ENCODE measurements at regions not wholly inside any gene's neighbourhood (a gene's known extent, or its start where the extent isn't known, plus 50 kb on each side); places are given as distances from the start of the nearest gene placed in this dataset.
"Not testable (repeated sequence)": the region's sequence is repeated elsewhere in the genome, so short reads cannot be mapped to it uniquely, and the experiment has no call there.

DNA sequence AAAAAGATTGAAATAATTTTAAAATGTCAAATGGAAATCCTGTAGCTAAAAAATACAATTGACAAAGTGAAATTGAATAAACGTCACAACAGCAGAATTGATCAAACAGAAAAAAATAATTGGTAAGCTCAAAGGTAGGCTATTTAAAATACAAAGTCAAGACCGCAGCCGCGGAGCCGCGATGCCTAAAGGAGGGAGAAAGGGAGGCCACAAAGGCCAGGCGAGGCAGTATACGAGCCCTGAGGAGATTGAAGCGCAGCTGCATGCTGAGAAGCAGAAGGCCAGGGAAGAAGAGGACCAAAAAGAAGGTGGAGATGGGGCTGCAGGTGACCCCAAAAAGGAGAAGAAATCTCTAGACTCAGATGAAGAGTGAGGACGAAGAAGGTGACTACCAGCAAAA, 1068.5 kb upstream of the COX7C start:
- no peak for DNase-seq

DNA sequence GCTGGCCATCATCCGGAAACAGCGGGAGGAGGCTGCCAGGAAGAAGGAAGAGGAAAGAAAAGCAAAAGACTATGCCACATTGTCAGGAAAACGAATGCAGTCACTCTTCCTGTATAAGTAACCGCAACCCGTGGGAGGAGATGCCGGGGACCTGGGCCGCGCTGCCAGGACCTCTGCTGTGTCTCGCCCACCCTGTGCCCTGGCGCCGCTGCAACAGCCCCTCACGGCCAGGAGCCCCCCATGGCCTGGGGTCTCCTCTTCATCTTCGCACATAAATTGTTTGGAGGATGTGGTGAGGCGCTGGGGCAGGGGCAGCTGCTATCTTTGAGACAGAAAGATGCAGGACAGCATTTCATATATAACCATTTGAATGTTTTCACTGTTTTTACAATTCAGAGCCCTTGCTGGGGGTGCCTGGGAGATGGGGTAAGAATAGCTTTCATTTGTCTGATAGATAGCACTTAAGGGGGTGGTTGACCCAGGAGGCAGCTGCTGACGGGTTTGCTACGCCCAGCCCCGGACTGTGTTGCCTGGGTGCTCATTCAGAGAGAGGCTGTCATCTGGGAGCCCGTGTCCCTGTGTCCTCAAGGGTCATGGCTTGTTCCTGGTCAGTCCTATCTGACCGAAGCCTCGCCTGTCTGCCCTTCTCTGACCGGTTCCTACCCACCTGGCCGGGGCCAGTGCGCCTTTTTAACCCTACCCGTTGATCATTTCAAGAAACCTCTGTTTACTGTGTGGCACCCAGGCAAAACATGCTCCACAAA, 1067.7 kb upstream of the COX7C start:
- no peak for DNase-seq

DNA sequence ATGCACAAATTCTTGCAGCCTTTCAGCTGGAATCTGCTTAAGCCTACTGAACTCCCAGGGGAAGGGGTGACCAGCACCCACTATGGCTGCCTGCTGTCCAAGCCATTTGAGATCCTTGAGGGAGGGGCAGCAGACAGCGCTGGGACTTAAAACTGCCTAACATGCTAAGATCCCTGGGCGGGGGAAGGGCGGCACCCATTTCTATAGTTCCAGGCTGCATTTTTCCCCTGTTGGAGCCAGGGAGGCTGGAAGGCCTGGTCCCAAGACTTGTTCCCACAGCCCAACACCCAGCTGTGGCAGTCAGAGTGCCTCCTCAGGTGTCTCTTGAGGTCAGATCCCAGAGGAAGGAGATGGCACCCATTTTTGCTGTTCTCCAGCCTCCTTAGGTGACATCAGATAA, 1061.3 kb upstream of the COX7C start:
- DNase-seq = no peak

DNA sequence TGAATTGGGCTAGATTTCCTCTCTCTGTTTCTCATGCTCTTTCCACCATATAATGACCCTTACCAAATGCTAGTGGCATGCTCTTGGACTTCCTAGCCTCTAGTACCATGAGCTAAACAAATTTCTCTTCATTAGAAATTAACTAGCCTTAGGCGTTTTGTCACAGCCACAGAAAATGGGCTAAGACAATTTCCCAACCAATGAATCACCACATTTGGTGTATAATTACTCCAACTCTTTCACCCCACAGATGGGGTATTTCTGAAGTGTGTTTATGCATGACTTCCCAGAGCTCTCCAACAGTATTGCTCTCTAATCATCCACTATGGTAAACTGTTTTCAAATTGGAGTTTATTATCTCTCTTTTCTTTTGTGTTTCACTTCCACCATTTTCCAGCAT, 1041.1 kb upstream of the COX7C start:
- DNase-seq = no peak

DNA sequence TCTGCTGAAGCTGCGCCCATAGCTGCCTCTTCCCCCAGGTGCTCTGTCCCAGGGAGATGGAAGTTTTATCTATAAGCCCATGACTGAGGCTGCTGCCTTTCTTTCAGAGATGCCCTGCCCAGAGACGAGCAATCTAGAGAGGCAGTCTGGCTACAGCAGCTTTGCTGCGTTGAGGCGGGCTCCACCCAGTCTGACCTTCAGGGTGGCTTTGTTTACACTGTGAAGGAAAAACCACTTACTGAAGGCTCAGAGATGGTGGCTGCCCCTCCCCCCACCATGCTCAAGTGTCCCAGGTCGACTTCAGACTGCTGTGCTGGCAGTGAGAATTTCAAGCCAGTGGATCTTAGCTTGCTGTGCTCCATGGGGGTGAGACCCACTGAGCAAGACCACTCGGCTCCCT, 1029.9 kb upstream of the COX7C start:
- not testable (repeated sequence) for DNase-seq

- not testable (repeated sequence) for DNase-seq
These were observed 1029.5 kb upstream of the COX7C start for GRCh38 chr5:85588268-85588667.

DNA sequence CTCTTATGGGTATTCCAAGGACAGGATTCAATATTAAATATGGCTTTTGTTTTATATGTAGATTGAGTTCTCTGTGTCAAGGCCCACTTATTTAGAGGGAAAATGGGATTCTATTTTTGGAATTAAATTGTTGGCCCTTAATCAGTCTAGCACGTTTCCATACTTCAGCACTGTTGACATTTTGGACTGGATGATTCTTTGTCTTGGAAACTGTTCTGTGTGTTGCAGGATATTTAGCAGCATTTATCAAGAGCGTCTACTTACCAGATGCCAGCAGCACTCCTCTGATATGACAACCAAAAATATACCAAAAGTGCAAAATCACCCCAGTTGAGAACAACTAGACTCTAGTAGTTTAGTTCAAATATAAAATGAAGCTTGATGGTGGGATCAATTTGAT, 1027.0 kb upstream of the COX7C start:
- DNase-seq = no peak

- no peak for DNase-seq
These were observed 1026.4 kb upstream of the COX7C start for GRCh38 chr5:85591311-85591710.

DNA sequence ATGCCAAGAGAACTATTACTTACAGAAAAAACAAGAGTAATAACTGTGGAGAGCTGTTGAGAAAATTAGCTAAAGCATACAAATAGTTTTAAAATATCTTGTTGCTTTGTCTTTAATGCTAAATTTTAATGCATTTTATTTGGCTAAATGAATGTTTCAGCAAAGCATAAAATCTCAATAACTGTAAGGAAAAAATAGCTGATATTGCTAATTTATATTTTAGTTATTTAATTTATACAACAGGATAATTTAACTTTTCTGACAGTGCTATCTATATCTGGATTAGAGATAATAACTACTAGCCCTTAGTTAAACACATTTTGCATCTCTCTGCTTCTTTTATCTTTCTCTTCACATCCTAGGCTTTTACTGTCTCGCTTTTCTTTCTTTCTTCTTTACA, 1014.9 kb upstream of the COX7C start:
- no peak for DNase-seq

DNA sequence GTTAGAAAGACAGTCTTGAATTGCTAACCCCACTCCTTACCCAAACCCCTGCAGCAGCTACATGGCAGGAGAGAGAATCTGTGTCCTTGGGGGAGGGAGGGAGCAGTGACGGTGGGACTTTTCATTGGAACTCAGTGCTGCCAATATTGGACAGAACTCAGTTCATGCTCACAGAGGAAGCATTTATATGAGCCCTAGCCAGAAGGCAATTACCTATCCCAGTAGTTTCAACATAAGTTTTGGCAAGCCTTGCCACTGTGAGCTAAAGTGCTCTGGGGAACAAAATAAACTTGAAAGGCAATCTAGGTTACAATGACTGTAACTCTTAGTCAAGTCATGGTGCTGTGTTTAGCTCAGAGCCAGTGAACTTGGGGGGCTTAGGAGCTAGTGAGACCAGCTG, 1013.4 kb upstream of the COX7C start:
- DNase-seq = no peak

DNA sequence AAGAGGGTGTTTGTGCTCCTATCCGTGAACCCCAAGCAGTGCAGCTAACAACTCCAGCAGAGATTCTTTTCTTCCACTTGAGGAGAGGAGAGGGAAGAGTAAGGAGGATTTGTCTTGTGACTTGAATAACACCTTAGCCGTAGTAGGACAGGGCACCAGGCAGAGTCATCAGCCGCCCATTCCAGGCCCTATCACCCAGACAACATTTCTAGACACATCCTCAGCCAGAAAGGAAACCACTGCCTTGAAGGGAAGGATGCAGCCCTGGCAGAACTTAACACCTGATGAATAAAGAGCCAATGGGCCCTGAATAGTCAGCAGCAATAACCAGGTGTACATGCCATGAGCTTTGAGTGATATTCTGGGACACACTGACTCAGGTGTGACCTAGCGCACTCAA, 1013.0 kb upstream of the COX7C start:
- no peak for DNase-seq

DNA sequence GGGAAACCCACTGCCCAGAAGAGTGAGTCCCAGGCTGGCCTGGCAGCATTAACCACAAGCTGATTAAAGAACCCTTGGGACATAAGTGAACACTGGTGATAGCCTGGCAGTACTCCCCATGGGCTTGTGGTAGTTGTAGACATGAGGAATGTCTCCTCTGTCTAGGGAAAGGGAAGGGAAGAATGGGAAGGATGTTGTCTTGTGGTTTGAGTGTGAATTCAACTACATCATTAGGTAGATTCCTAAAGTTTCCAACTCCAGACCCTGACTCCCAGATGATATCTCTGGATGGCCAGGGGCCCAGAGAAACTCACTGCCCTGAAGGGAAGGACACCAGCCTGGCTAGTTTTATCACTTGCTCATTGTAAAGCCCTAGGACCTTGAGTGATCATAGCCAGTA, 1012.4 kb upstream of the COX7C start:
- DNase-seq = no peak

- DNase-seq = no peak
These were observed 1003.3 kb upstream of the COX7C start for GRCh38 chr5:85614489-85614888.

GRCh38 chr5:85621668-85622067, 996.1 kb upstream of the COX7C start:
- DNase-seq = no peak

DNA sequence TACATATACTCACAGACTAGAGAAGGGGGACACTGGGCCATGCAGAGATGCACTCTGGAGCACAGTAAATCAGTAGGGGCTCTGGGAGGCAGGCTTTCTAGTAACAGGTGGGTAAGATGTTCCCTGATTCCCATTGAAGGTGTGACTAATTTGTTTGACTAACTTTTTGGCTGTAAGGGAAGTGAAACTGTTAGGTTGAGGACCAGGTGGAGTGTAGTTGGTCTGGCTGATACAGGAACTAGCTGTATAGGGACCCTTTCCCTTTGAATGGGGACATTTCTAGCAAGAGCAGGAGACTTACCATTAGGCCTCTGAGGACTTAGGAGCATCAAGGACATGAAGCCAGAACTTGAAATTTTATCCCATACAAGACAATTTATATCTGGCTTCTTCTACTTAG, 989.6 kb upstream of the COX7C start:
- no peak for DNase-seq

DNA sequence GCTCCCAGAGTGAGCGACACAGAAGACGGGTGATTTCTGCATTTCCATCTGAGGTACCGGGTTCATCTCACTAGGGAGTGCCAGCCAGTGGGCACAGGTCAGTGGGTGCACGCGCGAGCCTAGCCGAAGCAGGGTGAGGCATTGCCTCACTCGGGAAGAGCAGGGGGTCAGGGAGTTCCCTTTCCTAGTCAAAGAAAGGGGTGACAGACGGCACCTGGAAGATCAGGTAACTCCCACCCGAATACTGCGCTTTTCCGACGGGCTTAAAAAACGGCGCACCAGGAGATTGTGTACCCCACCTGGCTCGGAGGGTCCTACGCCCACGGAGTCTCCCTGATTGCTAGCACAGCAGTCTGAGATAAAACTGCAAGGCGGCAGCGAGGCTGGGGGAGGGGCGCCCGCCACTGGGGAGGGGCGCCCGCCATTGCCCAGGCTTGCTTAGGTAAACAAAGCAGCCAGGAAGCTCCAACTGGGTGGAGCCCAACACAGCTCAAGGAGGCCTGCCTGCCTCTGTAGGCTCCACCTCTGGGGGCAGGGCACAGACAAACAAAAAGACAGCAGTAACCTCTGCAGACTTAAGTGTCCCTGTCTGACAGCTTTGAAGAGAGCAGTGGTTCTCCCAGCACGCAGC, 979.1 kb upstream of the COX7C start:
- DNase-seq = not testable (repeated sequence)

DNA sequence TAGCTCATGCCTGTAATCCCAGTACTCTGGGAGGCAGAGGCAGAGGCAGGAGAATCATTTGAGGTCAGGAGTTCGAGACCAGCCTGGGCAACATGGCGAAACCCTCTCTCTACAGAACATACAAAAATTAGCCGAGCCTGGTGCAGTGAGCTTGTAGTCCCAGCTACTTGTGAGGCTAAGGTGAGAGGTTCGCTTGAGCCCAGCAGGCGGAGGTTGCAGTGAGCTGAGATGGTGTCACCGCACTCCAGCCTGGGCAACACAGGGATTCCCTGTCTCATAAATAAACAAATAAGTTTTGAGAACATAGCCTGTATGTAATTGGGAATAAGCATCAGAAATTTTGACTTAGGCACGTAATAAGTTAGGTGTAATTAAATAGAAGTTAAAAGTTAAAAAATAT, 971.7 kb upstream of the COX7C start:
- DNase-seq = no peak

GRCh38 chr5:85646641-85647040, 971.1 kb upstream of the COX7C start:
- DNase-seq = no peak

GRCh38 chr5:85647349-85648127, 970.2 kb upstream of the COX7C start:
- no peak for DNase-seq

- DNase-seq = no peak
These were observed 969.2 kb upstream of the COX7C start for GRCh38 chr5:85648495-85648894.

- no peak for DNase-seq
These were observed 966.0 kb upstream of the COX7C start for GRCh38 chr5:85651731-85652130.

- not testable (repeated sequence) for DNase-seq
These were observed 963.6 kb upstream of the COX7C start for GRCh38 chr5:85654144-85654543.

DNA sequence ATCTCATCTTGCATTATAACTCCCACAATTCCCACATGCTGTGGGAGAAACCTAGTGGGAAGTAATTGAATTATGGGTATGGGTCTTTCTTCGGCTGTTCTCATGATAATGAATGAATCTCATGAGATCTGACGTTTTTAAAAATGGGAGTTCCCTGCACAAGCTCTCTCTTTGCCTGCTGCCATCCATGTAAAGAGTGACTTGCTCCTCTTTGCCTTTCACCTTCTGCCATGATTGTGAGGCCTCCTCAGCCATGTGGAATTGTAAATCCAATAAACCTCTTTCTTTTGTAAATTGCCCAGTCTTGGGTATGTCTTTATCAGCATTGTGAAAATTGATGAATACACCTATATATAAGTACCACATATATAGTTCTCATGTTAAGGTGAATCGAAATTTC, 961.7 kb upstream of the COX7C start:
- no peak for DNase-seq

- not testable (repeated sequence) for DNase-seq
These were observed 960.4 kb upstream of the COX7C start for GRCh38 chr5:85657328-85657727.
